GM19025 (cell line): ENCODE measurements at regions not wholly inside any gene's neighbourhood (a gene's known extent, or its start where the extent isn't known, plus 50 kb on each side); places are given as distances from the start of the nearest gene placed in this dataset.

ENCODE experiments used
- ATAC-seq: cut with Tn5 transposase; IDR thresholded peaks from one replicate; pipeline ENCODE4 v1.9.1; 2021; ENCODE audit warnings: mild to moderate bottlenecking, low read depth, moderate library complexity; ENCODE audit not compliant: unreplicated experiment

DNA sequence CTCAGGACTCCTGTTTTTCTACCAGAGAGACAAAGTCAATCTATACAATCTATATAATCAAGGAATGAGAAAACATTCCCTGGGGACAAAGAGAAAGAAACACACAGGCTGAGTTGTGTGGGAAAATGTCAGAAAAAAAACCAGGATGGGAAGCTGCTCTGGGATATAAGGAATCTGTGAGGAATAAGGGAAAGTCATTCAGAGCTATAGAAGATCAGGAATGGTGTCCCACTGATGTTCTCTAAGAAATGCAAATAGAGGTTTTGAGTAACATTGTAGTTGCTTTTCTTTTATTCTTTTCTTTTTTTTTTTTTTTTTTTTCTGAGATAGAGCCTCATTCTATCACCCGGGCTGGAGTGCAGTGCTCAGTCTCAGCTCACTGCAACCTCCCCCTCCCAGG is 605.9 kb upstream of the KLF4 start:
- no peak for ATAC-seq

DNA sequence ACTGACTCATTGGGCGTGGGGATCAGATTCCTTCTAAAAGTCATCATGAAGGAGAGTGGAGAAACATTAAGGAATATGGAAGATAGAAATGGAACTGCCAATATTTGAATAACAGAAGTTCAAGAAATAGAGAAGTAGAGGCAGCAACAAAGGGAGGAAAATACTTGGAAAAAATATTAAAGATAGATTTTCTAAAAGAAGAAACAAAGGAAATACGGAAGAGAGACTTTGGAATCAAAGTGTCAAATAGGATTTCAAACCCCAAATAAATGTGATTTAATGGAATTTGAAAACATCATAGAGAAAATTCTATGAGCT is 605.1 kb upstream of the KLF4 start:
- no peak for ATAC-seq

DNA sequence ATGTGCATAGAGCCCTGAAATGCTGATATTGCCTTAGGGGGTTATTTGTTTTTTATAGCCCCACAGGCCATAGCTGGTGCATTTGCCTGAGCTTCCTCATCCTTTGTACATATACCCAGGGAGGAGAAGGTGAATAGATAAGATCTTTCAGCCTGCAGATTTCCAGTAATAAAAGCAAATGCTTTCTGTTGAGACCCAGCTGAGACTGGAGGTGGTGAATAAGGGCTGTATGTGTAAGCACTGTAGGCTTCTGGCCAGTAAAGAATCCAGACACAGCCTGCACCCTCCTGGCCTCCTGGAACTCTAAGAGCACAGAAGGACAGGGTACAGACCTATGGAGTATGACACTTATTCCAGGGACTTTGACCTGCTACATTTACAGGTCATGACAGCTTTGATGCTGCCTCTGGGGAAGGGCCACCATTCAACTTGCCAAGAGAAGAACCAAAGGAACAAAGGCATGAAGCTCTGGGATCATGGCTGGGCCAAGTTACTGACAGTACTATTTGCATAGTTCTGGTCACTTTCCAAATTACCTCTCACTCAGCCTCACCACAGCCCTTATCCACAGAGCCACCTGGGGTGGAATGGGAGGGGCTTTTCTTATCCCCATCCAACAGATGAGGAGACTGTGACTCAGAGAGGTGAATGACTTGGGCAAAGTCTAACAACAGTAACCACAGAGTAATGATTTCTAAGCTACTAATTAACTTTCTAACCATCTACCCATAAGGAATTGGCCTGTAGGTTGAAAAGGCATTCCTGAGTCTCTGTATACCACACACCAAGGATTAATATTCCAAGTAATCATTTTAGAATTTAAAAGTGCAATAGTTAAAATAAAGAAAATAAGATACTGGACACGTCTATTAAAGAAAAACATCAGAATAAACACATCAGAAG is 604.5 kb upstream of the KLF4 start:
- no peak for ATAC-seq

DNA sequence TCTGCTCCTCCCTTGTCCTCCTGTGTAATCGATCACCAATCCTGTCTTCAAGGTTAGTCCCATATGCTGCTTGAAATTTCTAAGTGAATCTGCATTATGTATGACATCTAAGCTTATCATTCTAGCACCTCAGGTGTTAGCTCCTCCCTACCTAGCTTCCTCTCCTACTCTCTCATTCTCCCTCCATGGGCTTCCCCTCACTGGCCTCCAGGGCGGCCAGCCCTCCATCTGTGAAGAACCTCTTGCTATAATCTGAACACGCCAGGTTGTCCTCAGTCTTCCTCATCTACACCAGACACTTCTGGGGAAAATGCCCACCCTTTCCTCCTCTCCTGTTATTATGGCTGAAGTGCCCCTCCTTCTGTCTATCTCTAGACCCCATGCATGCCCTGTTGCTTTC is 599.3 kb upstream of the KLF4 start:
- ATAC-seq: no peak

- ATAC-seq: no peak
Measured at GRCh38 chr9:108087781-108088180, 598.2 kb upstream of the KLF4 start.

GRCh38 chr9:108086624-108087023 is 597.1 kb upstream of the KLF4 start:
- no peak for ATAC-seq

- ATAC-seq: no peak
Measured at GRCh38 chr9:108085294-108085693, 595.7 kb upstream of the KLF4 start.

- no peak for ATAC-seq
Measured at GRCh38 chr9:108083796-108084352, 594.3 kb upstream of the KLF4 start.

- ATAC-seq: no peak
Measured at GRCh38 chr9:108083160-108083750, 593.7 kb upstream of the KLF4 start.

DNA sequence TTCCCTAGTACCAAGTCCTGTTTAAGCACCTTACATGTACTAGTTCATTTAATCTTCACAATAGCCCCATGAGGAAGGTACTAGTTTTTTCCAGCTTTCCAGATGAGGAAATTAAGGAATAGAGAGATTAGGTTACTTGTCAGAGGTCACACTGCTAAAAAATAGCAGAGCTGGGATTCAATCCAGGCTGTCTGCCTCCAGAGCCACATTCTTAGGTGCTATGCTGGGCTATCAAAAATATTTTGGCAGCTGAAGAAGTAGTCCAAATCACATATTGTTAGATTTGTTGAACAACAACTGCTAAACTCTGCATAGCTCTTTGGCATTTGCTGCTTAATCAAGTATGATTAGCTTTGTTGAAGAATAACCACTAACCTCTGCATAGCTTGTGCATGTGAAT is 591.5 kb upstream of the KLF4 start:
- ATAC-seq: no peak

- ATAC-seq: no peak
Measured at GRCh38 chr9:108080285-108080684, 590.7 kb upstream of the KLF4 start.

DNA sequence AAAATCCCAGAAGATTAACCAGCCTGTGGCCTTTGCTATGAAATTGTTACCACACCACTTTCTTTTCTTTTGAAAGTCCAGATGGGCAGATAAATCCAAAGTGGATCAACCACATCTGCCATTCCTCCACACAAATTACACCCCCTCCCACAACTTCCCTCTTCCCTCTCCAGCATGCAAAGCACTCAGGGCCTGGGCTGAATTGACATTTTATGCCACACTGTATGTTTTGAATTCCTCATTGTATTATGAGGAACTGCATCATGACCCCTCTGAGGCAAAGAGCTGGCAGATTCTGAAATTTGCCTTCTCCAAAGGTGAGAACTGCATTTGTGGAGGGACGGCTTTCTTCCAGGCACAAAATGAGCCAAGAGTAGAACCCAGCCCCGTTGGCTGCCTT is 589.2 kb upstream of the KLF4 start:
- ATAC-seq: no peak

- no peak for ATAC-seq
Measured at GRCh38 chr9:108078375-108078774, 588.8 kb upstream of the KLF4 start.

GRCh38 chr9:108077556-108077955 is 588.0 kb upstream of the KLF4 start:
- ATAC-seq: no peak

GRCh38 chr9:108074900-108075299 is 585.3 kb upstream of the KLF4 start:
- ATAC-seq: no peak

GRCh38 chr9:108073823-108074222 is 584.3 kb upstream of the KLF4 start:
- ATAC-seq: no peak

DNA sequence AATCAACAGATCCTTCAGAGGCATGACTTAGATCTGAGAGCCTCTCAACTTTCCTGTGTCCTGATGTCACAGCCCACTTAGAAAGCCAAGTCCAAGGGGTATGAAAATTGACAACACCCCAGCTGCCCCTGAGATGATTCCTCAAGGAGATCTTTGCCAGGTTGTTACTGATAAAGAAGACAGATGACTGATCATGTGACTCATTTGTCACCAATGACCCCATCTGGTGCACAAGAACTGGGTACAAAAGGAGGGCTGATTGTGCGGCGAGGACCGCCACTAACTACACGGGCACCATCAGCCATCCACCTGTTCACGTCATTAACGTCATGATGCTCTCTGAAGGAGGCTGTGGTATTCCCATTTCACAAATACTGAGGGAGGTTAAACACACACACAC is 583.2 kb upstream of the KLF4 start:
- ATAC-seq: no peak

DNA sequence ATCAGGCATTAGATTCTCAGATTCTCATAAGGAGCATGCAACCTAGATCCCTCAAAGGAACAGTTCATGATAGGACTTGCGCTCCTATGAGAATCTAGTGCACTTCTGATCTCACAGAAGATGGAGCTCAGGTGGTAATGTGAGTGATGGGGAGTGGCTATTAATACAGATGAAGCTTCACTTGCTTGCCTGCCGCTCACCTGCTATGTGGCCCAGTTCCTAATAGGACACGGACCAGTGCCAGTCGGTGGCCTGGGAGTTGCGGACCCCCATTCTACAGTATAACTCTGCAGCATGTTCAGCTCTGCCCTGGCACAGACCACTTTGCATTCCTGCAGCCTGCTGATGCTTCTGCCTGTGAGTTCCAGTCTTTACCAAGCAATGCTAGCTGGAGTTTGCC is 581.3 kb upstream of the KLF4 start:
- no peak for ATAC-seq

DNA sequence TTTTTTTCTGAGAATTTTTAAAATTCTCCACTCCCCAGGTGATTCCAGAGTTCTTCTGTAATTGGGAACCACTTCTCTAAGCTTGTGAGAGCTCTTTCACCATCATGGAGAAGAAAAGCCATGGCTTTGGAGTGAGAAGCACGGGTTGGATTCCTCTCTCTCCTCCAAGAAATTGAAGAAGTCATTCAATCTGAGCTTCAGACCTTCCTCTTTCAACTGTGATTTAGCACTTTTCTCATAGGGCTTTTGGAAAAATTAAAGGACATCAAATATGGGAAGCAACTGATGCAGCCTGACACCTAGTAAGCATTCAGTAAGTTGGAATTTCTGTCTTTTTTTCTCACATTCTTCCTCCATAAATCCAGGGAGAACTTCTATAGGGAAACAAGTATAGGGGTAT is 580.4 kb upstream of the KLF4 start:
- no peak for ATAC-seq

DNA sequence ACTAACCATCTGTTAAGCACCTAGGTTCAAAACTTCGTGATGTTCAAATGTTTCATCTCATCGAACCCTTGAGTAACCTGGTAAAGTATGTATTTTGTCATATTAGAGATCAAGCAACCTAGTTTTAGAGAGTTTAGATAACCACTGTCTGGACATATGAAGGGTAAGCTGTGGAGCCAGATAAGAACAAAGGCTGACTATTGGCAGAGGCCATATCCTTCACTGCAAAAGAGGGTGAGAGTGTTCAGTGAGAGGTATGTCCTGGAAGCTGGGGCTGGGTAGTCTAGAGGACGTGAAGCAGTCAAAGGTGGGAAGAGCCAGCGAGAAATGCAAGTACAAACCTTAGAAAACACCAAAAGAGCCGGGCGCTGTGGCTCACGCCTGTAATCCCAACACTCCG is 573.1 kb upstream of the KLF4 start:
- no peak for ATAC-seq

GRCh38 chr9:108060175-108060574 is 570.6 kb upstream of the KLF4 start:
- ATAC-seq: no peak
